K562 (cell line): ENCODE measurements at regions not wholly inside any gene's neighbourhood (a gene's known extent, or its start where the extent isn't known, plus 50 kb on each side); places are given as distances from the start of the nearest gene placed in this dataset.

Source experiments
- FOXK2 ChIP-seq, 2 experiments: fragments of 450-650 bp; IDR thresholded peaks in 1 of 2; conservative IDR thresholded peaks in 1 of 2; 2 replicates each; pipeline ENCODE4 v1.6.1; 2016; ENCODE audit warnings: low read depth in 2 of 2, mild to moderate bottlenecking in 1 of 2
- FOXO4 ChIP-seq: fragments of 450-650 bp; formaldehyde crosslinking; IDR thresholded peaks from 2 replicates; pipeline ENCODE4 v1.4.0; 2020; ENCODE audit warnings: mild to moderate bottlenecking, moderate library complexity
- HOXB6 ChIP-seq: fragments of 250-450 bp; sonication (Bioruptor Pico); IDR thresholded peaks from 2 replicates; pipeline ENCODE4 v1.5.1; 2022; ENCODE audit warnings: mild to moderate bottlenecking, borderline replicate concordance
- TF ChIP-seq, protein P1 (sequence below): fragments of 250-450 bp; sonication (Bioruptor Pico); IDR thresholded peaks from 2 replicates; pipeline ENCODE4 v1.5.1; 2021; ENCODE audit warnings: mild to moderate bottlenecking

GRCh38 chr1:37184789-37185188 lies 150.5 kb upstream of the GRIK3 start:
- TF ChIP-seq, protein P1, sequence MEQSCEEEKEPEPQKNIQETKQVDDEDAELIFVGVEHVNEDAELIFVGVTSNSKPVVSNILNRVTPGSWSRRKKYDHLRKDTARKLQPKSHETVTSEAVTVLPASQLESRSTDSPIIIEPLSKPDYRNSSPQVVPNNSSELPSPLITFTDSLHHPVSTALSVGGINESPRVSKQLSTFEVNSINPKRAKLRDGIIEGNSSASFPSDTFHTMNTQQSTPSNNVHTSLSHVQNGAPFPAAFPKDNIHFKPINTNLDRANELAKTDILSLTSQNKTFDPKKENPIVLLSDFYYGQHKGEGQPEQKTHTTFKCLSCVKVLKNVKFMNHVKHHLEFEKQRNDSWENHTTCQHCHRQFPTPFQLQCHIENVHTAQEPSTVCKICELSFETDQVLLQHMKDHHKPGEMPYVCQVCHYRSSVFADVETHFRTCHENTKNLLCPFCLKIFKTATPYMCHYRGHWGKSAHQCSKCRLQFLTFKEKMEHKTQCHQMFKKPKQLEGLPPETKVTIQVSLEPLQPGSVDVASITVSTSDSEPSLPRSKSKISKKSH: no peak
- no peak for TF ChIP-seq FOXK2 (conservative IDR thresholded peaks at IDR 0.05 in 1 of 2, IDR thresholded peaks at IDR 0.05 in 1 of 2; ENCODE audit: low read depth in 2 of 2)
- no peak for TF ChIP-seq HOXB6
- TF ChIP-seq FOXO4 (CRISPR knock-in tag): no peak
